ENCODE measurements at regions not wholly inside any gene's neighbourhood (a gene's known extent, or its start where the extent isn't known, plus 50 kb on each side); places are given as distances from the start of the nearest gene placed in this dataset.

GRCh38 chr6:43913375-43914271 is 143.6 kb downstream of the VEGFA start:
- ChIA-PET POLR2A (interaction anchor here (2.7 kb wide), 1 partner anchor 13 kb away, joined by 11 read pairs; no protein-coding TSS in a partner anchor), CTCF (interaction anchor here (0.7 to 1.5 kb wide), 3 partner anchors 13 to 145 kb away, joined by 3 to 6 read pairs (median 3); no protein-coding TSS in a partner anchor)
- DNase-seq (ENCODE audit: extremely low spot score) = no peak
- TF ChIP-seq ELF4 (IDR thresholded peaks at IDR 0.05) (no peak), FOXA1 (IDR thresholded peaks at IDR 0.05) (no peak), FOXK2 (IDR thresholded peaks at IDR 0.05) (no peak), TARDBP (IDR thresholded peaks at IDR 0.05) (no peak), SUZ12 (IDR thresholded peaks at IDR 0.05) (no peak), L3MBTL2 (conservative IDR thresholded peaks at IDR 0.05) (no peak), LEF1 (IDR thresholded peaks at IDR 0.05; ENCODE audit: borderline replicate concordance) (no peak), SP1 (IDR thresholded peaks at IDR 0.05) (no peak)

DNA sequence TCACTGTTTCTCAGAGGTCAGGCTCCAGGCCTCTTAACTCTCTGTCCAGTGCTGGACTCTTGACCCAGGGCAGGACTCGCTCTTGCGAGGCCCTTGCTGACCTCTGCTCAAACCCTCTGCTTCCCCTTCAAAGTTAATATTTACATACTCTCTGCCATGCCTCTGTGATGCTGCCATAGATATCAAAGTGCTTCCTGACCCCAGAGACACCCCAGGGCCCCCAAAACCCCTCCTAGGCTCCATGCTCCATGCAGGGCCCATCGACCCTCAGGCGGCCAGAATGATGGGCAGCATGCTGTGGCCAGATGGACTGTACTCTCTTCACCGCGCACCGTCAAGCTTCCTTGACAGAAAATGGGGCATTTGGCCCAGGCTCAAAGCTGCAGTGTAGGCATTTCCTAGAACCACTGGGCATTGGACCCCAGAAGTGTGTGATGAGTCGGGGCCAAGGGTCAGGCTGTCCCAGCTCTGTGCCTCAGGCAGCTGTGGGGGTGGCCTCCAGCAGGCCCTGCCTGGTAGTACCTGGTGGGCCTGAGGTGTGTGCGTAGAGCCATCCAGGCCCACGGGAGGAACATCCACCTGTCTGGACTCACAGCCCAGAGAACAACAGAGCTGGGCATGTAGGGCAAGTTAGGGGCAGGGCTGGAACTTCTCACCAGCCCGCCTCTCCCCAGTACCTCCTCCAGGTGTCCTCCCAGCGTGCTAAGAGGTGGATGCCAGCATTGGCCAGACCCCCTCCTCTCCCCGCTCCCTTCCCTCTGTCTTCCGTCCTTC is 142.8 kb downstream of the VEGFA start:
- ChIA-PET POLR2A (interaction anchor here (1.0 to 1.9 kb wide), 2 partner anchors 11 to 13 kb away, joined by 3 to 8 read pairs; no protein-coding TSS in a partner anchor), CTCF (no interaction called here)
- no peak for TF ChIP-seq ELF4 (IDR thresholded peaks at IDR 0.05)
- TF ChIP-seq HDGF (IDR thresholded peaks at IDR 0.05; ENCODE audit: borderline replicate concordance) = no peak
- TF ChIP-seq NFRKB (IDR thresholded peaks at IDR 0.05) = no peak
- TF ChIP-seq TARDBP (IDR thresholded peaks at IDR 0.05) = no peak
- no peak for TF ChIP-seq FOXK2 (IDR thresholded peaks at IDR 0.05)

GRCh38 chr6:43912116-43912577 is 142.1 kb downstream of the VEGFA start:
- CTCF ChIA-PET = no interaction called here
- POLR2A ChIA-PET = interaction anchor here (1.0 to 1.9 kb wide), 2 partner anchors 10 to 14 kb away, joined by 3 to 8 read pairs; no protein-coding TSS in a partner anchor
- no peak for DNase-seq (ENCODE audit: extremely low spot score)
- TF ChIP-seq ARNT (IDR thresholded peaks at IDR 0.05) (no peak), CTBP1 (IDR thresholded peaks at IDR 0.05; ENCODE audit: borderline replicate concordance) (no peak), ELF4 (IDR thresholded peaks at IDR 0.05) (no peak), SP1 (IDR thresholded peaks at IDR 0.05) (no peak), ZNF384 (IDR thresholded peaks at IDR 0.05) (no peak), NFRKB (IDR thresholded peaks at IDR 0.05) (no peak), FOXM1 (IDR thresholded peaks at IDR 0.05; ENCODE audit: borderline replicate concordance) (no peak), TARDBP (IDR thresholded peaks at IDR 0.05) (no peak), SUZ12 (IDR thresholded peaks at IDR 0.05) (no peak), BHLHE40 (IDR thresholded peaks at IDR 0.05; ENCODE audit: borderline replicate concordance) (no peak), LEF1 (IDR thresholded peaks at IDR 0.05; ENCODE audit: borderline replicate concordance) (no peak), PKNOX1 (IDR thresholded peaks at IDR 0.05) (no peak)

More for the DNA sequence above, 142.8 kb downstream of the VEGFA start:
- DNase-seq (ENCODE audit: extremely low spot score) = no peak

GRCh38 chr6:43911354-43912115 is 141.5 kb downstream of the VEGFA start:
- TF ChIP-seq FOXA1 (IDR thresholded peaks at IDR 0.05) (no peak), SP1 (IDR thresholded peaks at IDR 0.05) (no peak), LEF1 (IDR thresholded peaks at IDR 0.05; ENCODE audit: borderline replicate concordance) (no peak), PKNOX1 (IDR thresholded peaks at IDR 0.05) (no peak), ELF4 (IDR thresholded peaks at IDR 0.05) (no peak), BHLHE40 (IDR thresholded peaks at IDR 0.05; ENCODE audit: borderline replicate concordance) (no peak), HDGF (IDR thresholded peaks at IDR 0.05; ENCODE audit: borderline replicate concordance) (no peak), FOXM1 (IDR thresholded peaks at IDR 0.05; ENCODE audit: borderline replicate concordance) (no peak), TARDBP (IDR thresholded peaks at IDR 0.05) (no peak)
- DNase-seq (ENCODE audit: extremely low spot score) = no peak
- POLR2A ChIA-PET = interaction anchor here (1.0 to 1.9 kb wide), 3 partner anchors 9 to 15 kb away, joined by 3 to 8 read pairs (median 6); no protein-coding TSS in a partner anchor
- CTCF ChIA-PET = no interaction called here

DNA sequence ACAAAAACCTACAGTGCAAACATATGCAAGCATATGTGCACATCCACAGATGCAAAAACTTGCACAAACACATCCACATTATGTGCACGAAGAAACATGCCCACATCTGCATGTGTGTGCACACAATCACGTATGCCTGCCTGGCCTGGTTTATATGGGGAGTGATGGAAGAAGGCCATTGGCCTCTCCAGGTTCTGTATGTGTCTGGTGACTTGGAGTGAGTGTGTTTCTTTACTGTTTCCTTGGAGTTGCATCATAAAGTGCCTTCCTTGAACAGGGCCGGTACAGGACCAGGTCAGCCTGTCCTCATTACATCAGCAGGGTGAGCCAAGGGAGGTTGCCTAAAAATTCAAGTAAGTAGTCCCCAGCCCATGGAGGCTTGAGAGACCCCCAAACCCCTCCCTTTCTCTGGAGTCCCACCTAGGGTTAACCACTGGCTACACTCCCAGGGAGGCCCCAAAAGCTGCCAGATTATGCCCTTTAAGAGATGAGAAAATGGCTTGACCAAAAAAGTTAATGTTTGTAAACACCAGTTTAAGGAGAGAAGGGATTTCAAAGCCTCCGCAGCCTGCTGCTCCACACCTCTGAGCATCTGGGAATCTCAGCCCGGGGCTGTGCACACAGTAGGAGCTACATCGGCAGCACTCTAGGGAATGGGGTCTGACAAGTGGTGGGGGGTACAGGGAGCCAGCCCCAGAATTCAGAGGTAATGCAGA is 140.8 kb downstream of the VEGFA start:
- no peak for TF ChIP-seq TARDBP (IDR thresholded peaks at IDR 0.05)
- TF ChIP-seq L3MBTL2 (conservative IDR thresholded peaks at IDR 0.05) = no peak
- no peak for TF ChIP-seq LEF1 (IDR thresholded peaks at IDR 0.05; ENCODE audit: borderline replicate concordance)
- TF ChIP-seq FOXM1 (IDR thresholded peaks at IDR 0.05; ENCODE audit: borderline replicate concordance) = no peak
- no peak for TF ChIP-seq ARNT (IDR thresholded peaks at IDR 0.05)
- TF ChIP-seq BHLHE40 (IDR thresholded peaks at IDR 0.05; ENCODE audit: borderline replicate concordance) = no peak
- no peak for TF ChIP-seq PKNOX1 (IDR thresholded peaks at IDR 0.05)
- no peak for TF ChIP-seq CTBP1 (IDR thresholded peaks at IDR 0.05; ENCODE audit: borderline replicate concordance)
- TF ChIP-seq ELF4 (IDR thresholded peaks at IDR 0.05) = no peak
- no peak for TF ChIP-seq NFRKB (IDR thresholded peaks at IDR 0.05)
- no peak for TF ChIP-seq SP1 (IDR thresholded peaks at IDR 0.05)
- TF ChIP-seq FOXK2 (IDR thresholded peaks at IDR 0.05) = no peak
- POLR2A ChIA-PET = interaction anchor here (1.1 to 1.9 kb wide), 2 partner anchors 10 to 15 kb away, joined by 6 to 8 read pairs; no protein-coding TSS in a partner anchor

More for the DNA sequence above, 140.8 kb downstream of the VEGFA start:
- CTCF ChIA-PET = no interaction called here
- DNase-seq (ENCODE audit: extremely low spot score) = no peak
